HCT116 (cell line): ENCODE measurements at regions not wholly inside any gene's neighbourhood (a gene's known extent, or its start where the extent isn't known, plus 50 kb on each side); places are given as distances from the start of the nearest gene placed in this dataset.

Source experiments
- ATAC-seq: fragments of 200-7000 bp; cut with Tn5 transposase; 2 replicates; pipeline ENCODE4 v1.9.1; 2020; ENCODE audit warnings: mild to moderate bottlenecking, moderate library complexity
- BruUV-seq: library from RNA; stranded (reverse); fragments of 400-500 nt; replicated peaks from 2 replicates; lab custom pipeline; 2021; lab: Mats Ljungman, UMichigan
- CTCF ChIA-PET: fragments of 300-600 bp; sonication (Branson Sonifier 250); formaldehyde crosslinking; loops from one replicate; lab custom pipeline; 2021; ENCODE audit warnings: antibody characterized with exemption; lab: Charles Lee
- POLR2A ChIA-PET: fragments of 300-600, 350-600 bp; sonication (Branson Sonifier 250); formaldehyde crosslinking; loops from one replicate; lab custom pipeline; 2021; ENCODE audit warnings: antibody characterized with exemption; lab: Charles Lee
- RAD21 ChIA-PET, 2 experiments: fragments of 300-600 bp; sonication (Branson Sonifier 250); formaldehyde crosslinking; loops; one replicate each; lab custom pipeline; 2023; ENCODE audit warnings: low total read pairs in 2 of 2; ENCODE audit not compliant: uncharacterized antibody in 2 of 2, unreplicated experiment in 2 of 2, low non-redundant PET in 1 of 2; lab: Charles Lee
- DNase-seq: peaks from one replicate; pipeline ENCODE4 v3.0.0-alpha.2; 2010; ENCODE audit warnings: low read depth, low spot score
- H2AFZ ChIP-seq: fragments of 200-600 bp; shearing (Covaris generic), sonication (generic); 2 replicates; pipeline ENCODE4 v1.6.1; 2017; ENCODE audit warnings: low read depth, mixed run types, mixed read lengths, antibody characterized with exemption, low read length; ENCODE audit not compliant: poor library complexity, severe bottlenecking
- H3K27ac ChIP-seq: 2 replicates; pipeline ENCODE4 v1.5.1; 2012; ENCODE audit warnings: low read depth, low read length
- H3K27me3 ChIP-seq: fragments of 200-600 bp; sonication (generic); 2 replicates; pipeline ENCODE4 v1.6.1; 2016; ENCODE audit warnings: mixed run types, low read length, mixed read lengths; ENCODE audit not compliant: insufficient read depth
- H3K36me3 ChIP-seq, 2 experiments: fragments of 200-500 bp in 1 of 2; fragments of 200-600 bp in 1 of 2; sonication (Bioruptor generic) in 1 of 2; sonication (generic) in 1 of 2; 2 replicates each; pipeline versions ENCODE4 v1.5.1 to v1.6.1; 2014 to 2016; ENCODE audit warnings: low read length in 2 of 2, inconsistent platforms in 1 of 2, mixed read lengths in 1 of 2, mixed run types in 1 of 2; ENCODE audit not compliant: insufficient read depth in 2 of 2, control insufficient read depth in 1 of 2
- H3K4me1 ChIP-seq, 2 experiments: fragments of 200-600 bp in 1 of 2; sonication (generic) in 1 of 2; 2 replicates each; pipeline versions ENCODE4 v1.5.1 to v1.6.1; 2012 to 2017; ENCODE audit warnings: low read length in 2 of 2, inconsistent platforms in 1 of 2, mild to moderate bottlenecking in 1 of 2, mixed read lengths in 1 of 2, mixed run types in 1 of 2, moderate library complexity in 1 of 2; ENCODE audit not compliant: insufficient read depth in 2 of 2, control insufficient read depth in 1 of 2
- H3K4me2 ChIP-seq: fragments of 200-600 bp; sonication (generic); 2 replicates; pipeline ENCODE4 v1.6.1; 2017; ENCODE audit warnings: mixed run types, low read length, mixed read lengths
- H3K4me3 ChIP-seq, 2 experiments: fragments of 200-600 bp in 1 of 2; sonication (generic) in 1 of 2; replicated peaks in 1 of 2; 2 replicates each; pipeline ENCODE4 v1.5.1; 2011 to 2016; ENCODE audit warnings: low read length in 2 of 2, control low read depth in 1 of 2, low read depth in 1 of 2, mild to moderate bottlenecking in 1 of 2, mixed read lengths in 1 of 2, mixed run types in 1 of 2
- H3K79me2 ChIP-seq: fragments of 200-600 bp; sonication (generic); 2 replicates; pipeline ENCODE4 v1.6.1; 2017; ENCODE audit warnings: mild to moderate bottlenecking, mixed run types, low read length, moderate library complexity, mixed read lengths; ENCODE audit not compliant: insufficient read depth
- H3K9ac ChIP-seq: fragments of 200-600 bp; sonication (generic); 2 replicates; pipeline ENCODE4 v1.6.1; 2016; ENCODE audit warnings: low read length, mixed read lengths
- H3K9me2 ChIP-seq: fragments of 200-600 bp; sonication (generic), shearing (Covaris generic); 2 replicates; pipeline ENCODE4 v1.6.1; 2017; ENCODE audit warnings: mixed run types, mild to moderate bottlenecking, moderate library complexity; ENCODE audit not compliant: insufficient read depth
- H3K9me3 ChIP-seq, 2 experiments: fragments of 200-500 bp in 1 of 2; fragments of 200-600 bp in 1 of 2; sonication (Bioruptor generic) in 1 of 2; sonication (generic) in 1 of 2; 2 replicates each; pipeline ENCODE4 v1.6.1; 2014 to 2017; ENCODE audit warnings: low read length in 2 of 2, mixed read lengths in 2 of 2, inconsistent platforms in 1 of 2, low read depth in 1 of 2, mild to moderate bottlenecking in 1 of 2, mixed run types in 1 of 2, moderate library complexity in 1 of 2; ENCODE audit not compliant: control insufficient read depth in 1 of 2, insufficient read depth in 1 of 2
- H4K20me1 ChIP-seq: fragments of 200-600 bp; sonication (generic), shearing (Covaris generic); 2 replicates; pipeline ENCODE4 v1.6.1; 2017; ENCODE audit warnings: mixed run types, mild to moderate bottlenecking, moderate library complexity; ENCODE audit not compliant: insufficient read depth
- ATF3 ChIP-seq: IDR thresholded peaks from 2 replicates; pipeline ENCODE4 v1.6.1; 2012
- CBX3 ChIP-seq: IDR thresholded peaks from 2 replicates; pipeline ENCODE4 v1.6.1; 2012; ENCODE audit warnings: low read depth
- EGR1 ChIP-seq: IDR thresholded peaks from 2 replicates; pipeline ENCODE4 v1.6.1; 2012; ENCODE audit warnings: low read depth
- ELF1 ChIP-seq: IDR thresholded peaks from 2 replicates; pipeline ENCODE4 v1.6.1; 2012; ENCODE audit warnings: low read depth, borderline replicate concordance
- EZH2phosphoT487 ChIP-seq: fragments of 200-600 bp; IDR thresholded peaks from 2 replicates; pipeline ENCODE4 v1.6.1; 2018; ENCODE audit warnings: antibody characterized with exemption, borderline replicate concordance
- JUND ChIP-seq: IDR thresholded peaks from 2 replicates; pipeline ENCODE4 v1.6.1; 2012
- MAX ChIP-seq: IDR thresholded peaks from 2 replicates; pipeline ENCODE4 v1.6.1; 2012
- POLR2A ChIP-seq: IDR thresholded peaks from 2 replicates; pipeline ENCODE4 v1.7.0; 2011; ENCODE audit warnings: borderline replicate concordance; ENCODE audit not compliant: insufficient read depth, insufficient read length; ENCODE audit errors: extremely low read depth
- POLR2AphosphoS5 ChIP-seq: IDR thresholded peaks from 2 replicates; pipeline ENCODE4 v1.6.1; 2011; ENCODE audit warnings: mild to moderate bottlenecking, low read depth, low read length, moderate library complexity
- RAD21 ChIP-seq: IDR thresholded peaks from 2 replicates; pipeline ENCODE4 v1.6.1; 2012; ENCODE audit warnings: low read depth, mild to moderate bottlenecking
- REST ChIP-seq: IDR thresholded peaks from 2 replicates; pipeline ENCODE4 v1.6.1; 2012; ENCODE audit warnings: low read depth
- SP1 ChIP-seq: IDR thresholded peaks from 2 replicates; pipeline ENCODE4 v1.6.1; 2012; ENCODE audit warnings: low read depth
- SRF ChIP-seq: IDR thresholded peaks from 2 replicates; pipeline ENCODE4 v1.6.1; 2012; ENCODE audit warnings: low read depth
- TCF7L2 ChIP-seq: IDR thresholded peaks from 2 replicates; pipeline ENCODE4 v1.7.0; 2011; ENCODE audit warnings: borderline replicate concordance, inconsistent platforms; ENCODE audit not compliant: insufficient read depth, insufficient read length; ENCODE audit errors: extremely low read depth
- ZBTB33 ChIP-seq: IDR thresholded peaks from 2 replicates; pipeline ENCODE4 v1.6.1; 2011; ENCODE audit warnings: mild to moderate bottlenecking, low read length, moderate library complexity; ENCODE audit not compliant: insufficient replicate concordance; ENCODE audit errors: extremely low read depth
- ZFX ChIP-seq: fragments of 450-650 bp; IDR thresholded peaks from 2 replicates; pipeline ENCODE4 v1.6.1; 2017
- ZNF274 ChIP-seq: fragments of 200-500 bp; sonication (Bioruptor generic); IDR thresholded peaks from 2 replicates; pipeline ENCODE4 v1.6.1; 2014; ENCODE audit warnings: mild to moderate bottlenecking, low read depth, low read length, inconsistent platforms
- intact Hi-C: fragments of 100-400 bp; cut with micrococcal nuclease; formaldehyde crosslinking; loops from 2 replicates; pipeline ENCODE4 v1.10.0; 2022

DNA sequence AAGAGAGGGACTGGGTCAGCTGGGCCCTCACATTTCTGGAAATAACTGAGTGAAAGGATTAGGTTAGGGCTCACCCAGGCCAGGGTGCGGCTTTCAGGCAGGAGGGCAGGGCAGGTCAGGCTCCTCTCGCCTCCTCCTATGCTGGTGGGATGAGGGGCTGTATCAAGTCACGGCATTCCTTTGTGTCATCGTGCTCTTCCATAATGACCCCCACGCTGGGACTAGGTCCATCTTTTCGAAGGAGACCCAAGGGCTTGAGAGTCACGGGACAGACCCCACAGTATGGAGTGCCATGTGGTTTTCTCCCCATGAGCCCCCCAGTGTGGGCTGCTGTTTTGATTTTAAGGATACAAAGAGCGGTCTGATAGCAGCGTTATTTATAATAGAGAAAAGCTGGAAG is 137.8 kb upstream of the COPS8 start:
- DNase-seq (no peak), ATAC-seq (no peak)
- H3K79me2 ChIP-seq, result no peaks in the 10 kb centered on the region
- BruUV-seq, result no TSS peak
- H3K4me1 ChIP-seq, result no peaks in the 10 kb centered on the region
- no peak overlapping the region for H3K4me2 ChIP-seq
- RAD21 ChIA-PET, result no interaction called here
- no peaks in the 10 kb centered on the region for H3K36me3 ChIP-seq
- no peak overlapping the region for H2AFZ ChIP-seq
- TF ChIP-seq CBX3 (no peak), SP1 (no peak), MAX (no peak), ZFX (no peak), EGR1 (no peak), EZH2phosphoT487 (no peak), REST (no peak), ATF3 (no peak), TCF7L2 (no peak), ELF1 (no peak), JUND (no peak), POLR2AphosphoS5 (no peak), SRF (no peak), ZBTB33 (no peak), RAD21 (no peak), ZNF274 (no peak), POLR2A (no peak)
- TF ChIP-seq, all 23 proteins: peak for 0
- H3K9me2 ChIP-seq, result no peaks in the 10 kb centered on the region
- no peaks in the 10 kb centered on the region for H3K9me3 ChIP-seq
- H4K20me1 ChIP-seq, result no peaks in the 10 kb centered on the region
- POLR2A ChIA-PET, result no interaction called here
- no peak overlapping the region for H3K4me3 ChIP-seq
- intact Hi-C loops, result no loop called here
- 0 out of 2 replicates have a peak, but pooled peaks cover 9% of the 10 kb centered on the region for H3K27me3 ChIP-seq
- H3K9ac ChIP-seq, result no peak overlapping the region
- no peak overlapping the region for H3K27ac ChIP-seq
- CTCF ChIA-PET, result no interaction called here
